GM19238 (cell line): ENCODE measurements at regions not wholly inside any gene's neighbourhood (a gene's known extent, or its start where the extent isn't known, plus 50 kb on each side); places are given as distances from the start of the nearest gene placed in this dataset.

ENCODE experiments used
- DNase-seq: peaks from one replicate; pipeline ENCODE4 v3.0.0; 2011; ENCODE audit warnings: low spot score; ENCODE audit not compliant: insufficient read length

DNA sequence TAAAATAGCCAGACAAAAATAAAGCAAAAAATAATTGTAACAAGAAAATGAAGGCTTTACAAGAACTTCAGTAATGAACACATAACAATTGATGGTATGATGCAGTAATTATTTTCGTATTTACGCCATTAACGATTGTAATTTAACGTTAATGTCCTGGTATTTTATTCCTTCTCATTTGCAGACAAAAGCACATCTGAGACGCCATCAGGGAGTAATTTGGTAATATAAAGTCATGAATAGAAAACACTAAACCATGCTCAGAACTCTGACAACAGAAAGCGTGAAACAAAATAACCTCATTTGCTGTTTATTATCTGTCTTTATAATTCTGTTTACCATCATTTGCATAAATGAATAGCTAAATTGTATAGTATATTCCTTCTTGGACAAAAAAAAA lies 336.6 kb upstream of the THRB start:
- DNase-seq, result no peak

DNA sequence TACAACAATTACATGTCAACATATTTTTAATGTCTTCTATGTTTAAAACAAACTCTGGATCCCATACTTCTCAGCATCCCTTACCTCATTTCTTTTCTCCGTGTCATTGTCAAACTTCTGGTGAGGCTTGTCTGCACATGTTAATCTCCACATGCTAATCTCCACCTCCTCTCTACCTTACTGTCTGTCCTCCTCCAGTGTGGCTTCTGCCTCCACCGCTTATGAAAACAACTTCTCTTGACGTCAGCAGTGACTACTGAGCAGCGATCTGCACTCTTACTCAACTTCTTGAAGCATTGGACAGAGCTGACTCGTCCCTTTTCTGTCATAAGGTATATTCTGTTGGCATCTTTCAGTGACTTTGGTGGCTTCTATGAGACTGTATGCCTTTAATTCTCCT lies 338.2 kb upstream of the THRB start:
- no peak for DNase-seq

DNA sequence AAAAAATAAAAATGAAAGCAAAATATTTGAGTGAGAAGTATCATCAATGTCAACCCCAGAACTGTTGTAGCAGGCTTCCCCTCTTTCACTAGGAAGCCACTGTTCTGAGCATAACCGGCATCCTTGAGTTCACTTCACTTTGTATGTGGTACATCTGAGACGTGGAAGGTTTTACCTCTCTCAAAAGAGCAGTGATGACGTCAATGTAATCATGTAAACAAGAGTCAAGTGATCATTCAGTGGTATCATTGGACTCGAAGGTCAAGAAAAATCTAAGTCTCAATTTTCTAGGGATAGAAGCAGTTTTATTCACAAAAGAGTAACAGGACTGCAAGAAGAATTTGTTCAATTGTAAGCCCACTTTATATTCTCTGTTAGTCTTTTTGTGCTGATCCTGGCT lies 339.8 kb upstream of the THRB start:
- DNase-seq, result no peak

DNA sequence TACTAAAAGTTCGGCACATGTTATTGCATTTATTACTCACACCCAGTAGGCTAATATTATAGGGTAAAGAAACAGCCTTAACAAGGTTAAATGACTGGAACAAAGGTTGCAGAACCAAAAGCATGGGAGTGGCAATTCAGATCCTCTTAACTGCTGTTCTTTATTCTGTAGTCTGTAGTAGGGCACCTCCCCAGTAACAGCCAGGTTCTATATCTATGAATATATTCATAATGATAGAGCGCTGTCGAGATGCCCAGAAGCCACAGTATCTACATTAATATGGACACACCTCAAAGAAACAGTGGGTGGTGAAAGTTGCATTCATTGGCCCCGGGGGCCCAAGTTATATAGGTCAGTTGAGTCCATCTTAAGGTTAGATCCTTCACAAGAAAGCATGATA lies 340.9 kb upstream of the THRB start:
- no peak for DNase-seq

DNA sequence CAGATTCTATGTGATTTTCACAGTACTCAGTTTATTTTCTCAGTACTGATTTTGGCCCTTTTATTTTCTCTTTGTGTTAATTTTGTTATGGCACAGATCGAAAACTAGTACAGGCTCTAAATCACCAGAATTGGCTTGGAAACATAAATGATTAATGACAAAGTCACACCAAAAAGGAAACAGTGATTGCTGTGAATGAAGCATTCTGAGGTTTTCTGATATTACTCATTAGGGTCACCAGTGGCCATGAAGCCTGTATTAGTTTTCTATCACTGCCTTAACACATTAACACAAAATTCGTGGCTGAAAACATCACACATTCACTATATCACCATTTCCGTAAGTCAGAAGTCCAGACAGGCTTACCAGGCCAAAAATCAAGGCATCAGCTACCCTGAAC lies 343.0 kb upstream of the THRB start:
- no peak for DNase-seq

DNA sequence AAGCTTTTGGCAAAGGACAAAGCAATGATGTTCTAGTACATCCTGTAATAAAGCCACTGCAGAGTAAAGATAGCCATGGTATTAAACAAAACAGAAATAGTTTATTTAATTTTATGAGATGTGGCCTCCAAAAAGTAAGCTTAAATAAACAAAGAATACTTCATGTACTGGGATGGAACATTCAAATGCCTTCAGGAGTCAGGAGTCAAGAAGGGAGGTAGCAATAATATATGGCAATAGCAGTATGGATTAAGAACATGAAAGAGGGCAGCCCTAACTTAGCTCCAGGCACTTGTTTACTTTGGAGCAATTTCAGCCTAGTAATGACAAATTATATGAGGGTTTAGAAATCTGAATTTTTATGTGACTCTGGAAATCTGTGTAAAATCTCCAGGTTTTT lies 343.9 kb upstream of the THRB start:
- no peak for DNase-seq

DNA sequence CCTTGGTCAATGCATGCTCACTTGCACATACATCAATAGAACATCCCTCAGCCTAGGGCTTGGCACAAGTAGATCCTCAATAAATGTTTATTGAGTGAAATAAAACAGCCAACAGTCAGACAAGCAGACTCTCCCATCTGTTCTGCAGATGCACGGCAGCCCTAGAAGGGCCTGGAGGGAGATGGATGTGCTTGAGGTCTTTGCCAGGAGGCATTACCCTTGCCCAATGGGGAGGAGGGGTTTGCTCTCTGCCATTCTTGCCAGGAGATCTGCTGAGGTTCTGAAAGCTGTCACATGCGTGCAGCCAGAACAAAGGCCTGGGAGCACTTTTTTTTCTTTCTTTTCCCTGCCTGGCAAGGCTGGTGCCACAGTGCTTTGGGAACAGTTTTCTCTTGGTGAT lies 349.3 kb upstream of the THRB start:
- DNase-seq, result no peak

DNA sequence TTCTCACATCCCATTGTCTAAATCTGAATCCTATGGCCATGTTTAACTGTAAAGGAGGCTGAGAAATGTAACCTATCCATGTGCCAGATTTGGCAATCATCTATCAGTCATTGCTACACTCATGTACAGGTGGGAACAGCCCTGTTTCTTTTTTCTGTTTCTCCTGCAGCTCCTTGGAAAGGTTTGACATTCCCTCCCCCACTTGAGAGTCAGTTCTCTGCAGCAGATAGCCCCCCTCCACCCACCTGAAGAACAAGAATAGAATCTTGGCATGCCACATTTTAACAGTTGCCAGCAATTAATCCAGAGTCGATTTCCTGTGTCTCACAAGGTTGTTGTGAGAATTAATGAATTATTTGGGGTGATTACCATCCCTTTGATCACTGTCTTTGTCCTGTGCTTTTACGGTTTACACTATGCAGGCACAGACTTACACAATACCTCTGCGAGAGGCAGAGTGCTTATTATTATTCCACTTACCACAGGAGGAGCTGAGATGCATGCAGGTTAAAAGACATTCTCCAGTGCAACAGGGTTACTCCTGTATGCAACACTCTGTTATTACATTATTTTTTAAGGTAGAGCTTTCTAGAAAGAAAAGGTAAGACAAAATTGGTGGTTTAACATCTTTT lies 351.0 kb upstream of the THRB start:
- no peak for DNase-seq

DNA sequence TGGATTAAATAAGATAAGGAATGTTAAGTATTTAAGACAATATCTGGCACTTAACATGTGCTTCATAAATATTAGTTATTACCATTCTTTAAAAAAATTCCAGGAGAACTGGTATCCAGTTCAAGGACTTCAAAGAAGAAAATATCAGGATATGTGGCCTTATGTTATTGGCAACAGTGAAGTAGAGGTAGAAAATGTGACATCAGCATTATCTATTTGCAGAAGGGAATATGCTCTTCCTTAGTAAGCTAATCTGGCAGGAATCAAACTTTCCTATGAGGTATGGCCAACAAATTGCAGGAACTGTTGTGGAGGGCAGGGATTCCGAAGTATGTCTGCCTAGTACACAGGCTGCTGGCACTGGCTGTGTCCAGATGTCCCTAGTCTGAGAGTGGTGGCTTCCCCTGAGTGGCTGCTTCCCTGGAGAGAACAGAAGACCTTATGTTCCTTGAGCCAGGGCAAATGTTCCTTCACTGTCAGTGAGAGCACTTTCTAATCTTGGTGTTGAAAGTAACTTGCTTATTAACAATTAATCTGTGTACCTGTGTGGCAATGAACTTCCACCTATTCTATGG lies 351.7 kb upstream of the THRB start:
- no peak for DNase-seq

DNA sequence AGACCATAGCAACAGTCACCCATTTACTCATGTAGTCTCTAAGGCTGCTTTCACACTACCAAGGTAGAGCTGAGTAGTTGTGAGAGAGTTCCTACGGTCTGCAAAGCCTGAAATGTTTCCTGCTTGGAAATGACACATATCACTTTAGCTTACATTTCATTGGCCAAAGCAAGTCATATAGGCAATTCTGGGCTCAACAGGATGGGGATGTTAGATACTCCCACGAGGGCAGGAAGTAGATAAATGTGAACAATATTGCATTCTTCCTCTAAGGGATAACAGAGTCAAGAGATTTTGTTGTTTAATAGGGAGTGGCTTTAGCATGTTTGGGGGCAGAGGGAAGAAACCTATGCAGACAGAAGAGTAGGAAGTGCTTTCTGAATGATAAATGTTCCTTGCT lies 355.6 kb upstream of the THRB start:
- no peak for DNase-seq

DNA sequence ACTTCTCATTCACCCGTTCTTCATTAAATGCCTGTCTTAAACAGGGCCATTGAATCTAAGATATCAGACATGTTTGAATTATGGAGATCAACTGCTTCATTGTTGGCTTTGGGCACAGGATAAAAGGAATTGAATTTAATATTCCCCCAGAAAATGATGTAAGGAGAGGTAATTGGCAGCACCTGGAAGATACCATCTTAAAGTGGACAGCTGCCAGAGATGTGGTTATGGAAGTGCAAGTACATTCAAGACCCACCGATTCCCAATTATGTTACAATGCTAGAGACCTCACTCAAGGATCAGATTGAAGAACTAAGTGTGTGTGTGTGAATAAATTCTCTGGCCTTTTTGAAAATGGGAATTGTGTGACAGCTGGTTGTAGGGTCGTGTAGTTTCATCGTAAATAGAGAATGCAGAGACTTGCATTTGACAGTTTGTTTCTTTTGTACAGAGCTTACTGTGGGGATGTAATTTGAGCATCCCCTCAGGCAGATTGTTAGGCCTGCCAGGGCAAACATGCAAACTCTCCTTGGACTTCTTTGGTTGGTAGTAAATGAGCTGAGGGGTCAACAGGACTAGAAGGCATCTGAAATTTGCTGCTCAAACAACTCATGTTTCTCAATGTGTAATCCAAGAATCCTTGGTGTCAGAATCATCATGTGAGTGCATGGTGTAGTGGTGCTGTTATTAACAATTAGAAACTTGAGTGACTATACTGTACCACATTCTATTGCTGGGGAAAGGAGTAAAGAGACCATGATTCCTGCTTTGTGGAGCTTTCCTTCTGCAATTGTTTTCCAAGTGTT lies 359.2 kb upstream of the THRB start:
- no peak for DNase-seq

DNA sequence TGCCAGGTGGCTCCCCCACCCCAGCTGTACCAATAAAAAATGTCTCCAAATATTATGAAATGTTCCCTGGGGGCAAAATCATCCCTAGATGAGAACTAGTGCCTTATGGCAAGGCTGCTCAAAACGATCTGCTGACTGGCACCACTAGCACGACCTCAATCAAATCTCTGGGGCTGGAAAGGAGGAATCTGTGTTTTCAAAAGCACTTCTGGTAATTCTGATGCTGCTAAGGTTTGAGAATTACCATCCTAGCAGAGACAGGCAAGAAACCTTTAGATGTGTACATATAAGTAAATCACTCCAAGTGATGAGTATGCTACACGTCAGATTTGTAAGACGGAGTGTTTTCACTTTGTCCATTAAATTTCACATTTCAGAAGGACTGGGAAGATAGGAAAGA lies 360.1 kb upstream of the THRB start:
- DNase-seq, result no peak

DNA sequence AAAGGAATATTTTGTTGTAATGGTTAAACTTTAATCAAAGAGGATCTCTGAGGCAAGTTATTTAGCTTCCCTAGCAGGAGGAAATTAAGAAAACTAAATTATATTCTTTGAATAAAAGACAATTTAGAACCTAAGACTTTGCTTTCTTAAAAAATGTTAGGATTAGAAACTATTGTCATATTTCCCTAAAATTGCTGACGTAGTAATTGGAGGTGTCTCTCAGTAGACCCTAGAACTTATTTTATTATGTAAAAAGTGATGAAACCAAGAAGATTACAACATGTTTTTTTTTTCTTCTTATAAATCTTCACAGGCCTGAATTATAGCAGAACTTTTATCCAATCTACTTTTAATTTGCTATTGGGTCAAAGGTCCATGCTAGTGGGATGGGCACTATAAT lies 363.3 kb upstream of the THRB start:
- DNase-seq, result no peak

DNA sequence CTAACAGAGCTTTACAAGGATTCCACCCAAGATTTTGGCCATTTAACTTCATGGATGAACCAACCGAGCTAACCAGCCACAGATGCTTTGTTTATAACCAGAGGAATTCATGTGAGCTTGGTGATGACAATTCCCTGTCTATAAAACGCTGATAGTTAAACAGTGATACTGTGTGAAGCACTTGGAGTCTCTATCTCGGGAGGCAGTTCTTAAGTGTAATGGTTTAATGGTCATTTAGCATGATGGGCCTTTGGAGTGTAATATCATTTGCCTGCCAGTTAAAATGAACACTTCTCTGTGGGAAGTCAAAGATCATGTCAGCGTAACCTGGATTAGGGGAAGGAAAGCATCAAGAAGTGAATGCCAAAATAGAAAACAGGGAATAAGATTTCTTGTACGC lies 368.6 kb upstream of the THRB start:
- DNase-seq, result no peak

DNA sequence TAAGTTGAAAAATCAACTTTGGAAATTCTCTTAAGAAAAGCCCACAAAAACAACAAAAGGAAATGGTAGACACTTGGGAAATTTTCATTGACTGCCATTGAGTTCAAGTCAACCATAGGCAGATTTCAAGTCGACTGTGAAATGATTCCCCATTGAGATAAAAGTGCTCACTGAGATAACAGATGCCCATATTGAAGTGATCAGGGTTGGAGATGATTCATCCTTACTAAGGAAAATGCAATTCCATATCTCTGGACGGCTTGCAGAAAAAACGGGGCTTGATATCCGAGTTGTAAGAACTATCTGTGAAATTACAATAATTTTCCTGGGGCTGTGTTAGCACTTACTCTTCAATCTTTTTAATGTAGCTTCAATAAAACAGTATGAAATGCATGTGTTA lies 373.1 kb upstream of the THRB start:
- DNase-seq, result no peak

DNA sequence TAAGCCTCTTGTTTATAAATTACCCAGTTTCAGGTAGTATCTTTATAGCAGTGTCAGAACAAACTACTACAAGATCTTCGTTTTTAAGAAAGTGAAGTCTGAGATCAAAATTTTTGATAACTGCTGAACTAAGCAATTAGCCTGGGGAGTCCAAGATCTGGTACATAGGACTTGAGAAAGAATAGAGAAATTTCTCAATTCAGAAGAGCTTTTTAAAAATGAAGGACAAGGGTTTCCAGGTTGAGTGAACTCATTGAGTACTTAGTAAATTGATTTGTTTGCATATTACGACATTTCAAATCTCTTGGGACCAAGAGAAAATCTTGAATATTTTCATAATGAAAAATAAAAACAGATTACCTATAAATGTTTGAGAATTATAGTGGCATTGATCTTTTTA lies 386.6 kb upstream of the THRB start:
- no peak for DNase-seq

DNA sequence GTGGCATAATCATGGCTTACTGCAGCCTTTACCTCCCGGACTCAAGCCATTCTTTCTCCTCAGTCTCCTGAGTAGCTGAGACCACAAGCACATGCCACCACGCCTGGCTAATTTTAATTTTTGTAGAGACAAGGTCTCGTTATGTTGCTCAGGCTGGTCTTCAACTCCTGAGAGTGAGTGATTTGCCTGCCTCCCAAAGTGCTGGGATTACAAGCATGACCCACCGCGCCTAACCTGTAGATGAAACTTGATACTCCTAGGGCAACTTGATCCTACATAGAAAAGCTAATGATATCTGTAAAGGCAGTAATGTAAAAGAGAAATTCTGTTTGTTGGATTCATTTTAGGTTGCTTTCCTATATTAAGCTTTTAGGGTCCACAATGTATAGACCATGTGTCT lies 391.9 kb upstream of the THRB start:
- DNase-seq, result no peak

DNA sequence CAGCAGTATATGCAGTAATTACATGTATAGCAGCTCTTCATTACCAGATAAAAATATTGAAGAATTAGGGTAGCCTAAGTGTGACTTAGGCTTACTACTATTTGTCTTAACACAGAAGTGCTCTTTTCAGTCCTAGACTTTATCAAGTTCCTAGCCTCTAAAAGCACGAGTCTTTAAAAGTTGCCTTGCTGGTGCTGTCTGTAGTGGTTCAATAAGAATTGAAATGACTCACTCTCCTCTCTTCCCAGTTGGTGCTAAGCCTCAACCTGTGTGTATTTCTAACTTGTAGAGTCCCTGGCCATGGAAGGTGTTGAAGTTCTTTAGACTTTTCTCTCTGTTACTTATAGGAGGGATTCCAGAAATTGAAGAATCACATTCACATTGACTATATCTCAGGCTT lies 395.4 kb upstream of the THRB start:
- DNase-seq, result no peak

DNA sequence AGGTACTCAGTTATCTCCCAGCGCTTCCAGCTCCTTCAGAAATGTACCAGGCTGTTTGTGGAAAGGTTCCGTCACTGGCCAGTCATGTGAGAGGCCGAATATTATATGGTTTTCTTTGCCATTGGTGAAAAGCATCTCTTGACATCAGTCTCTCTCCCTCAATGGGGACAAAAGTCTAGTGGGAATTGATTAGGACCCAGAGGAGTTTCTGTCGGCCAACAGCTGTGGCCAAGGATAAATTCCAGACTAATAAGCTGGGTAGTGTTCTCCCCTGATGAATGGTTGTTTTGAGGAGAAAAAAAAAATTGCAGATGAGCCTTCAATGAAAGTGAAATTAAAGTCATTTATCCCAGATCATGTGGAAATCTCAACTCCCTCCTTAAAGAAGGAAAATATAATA lies 404.7 kb upstream of the THRB start:
- DNase-seq, result no peak

DNA sequence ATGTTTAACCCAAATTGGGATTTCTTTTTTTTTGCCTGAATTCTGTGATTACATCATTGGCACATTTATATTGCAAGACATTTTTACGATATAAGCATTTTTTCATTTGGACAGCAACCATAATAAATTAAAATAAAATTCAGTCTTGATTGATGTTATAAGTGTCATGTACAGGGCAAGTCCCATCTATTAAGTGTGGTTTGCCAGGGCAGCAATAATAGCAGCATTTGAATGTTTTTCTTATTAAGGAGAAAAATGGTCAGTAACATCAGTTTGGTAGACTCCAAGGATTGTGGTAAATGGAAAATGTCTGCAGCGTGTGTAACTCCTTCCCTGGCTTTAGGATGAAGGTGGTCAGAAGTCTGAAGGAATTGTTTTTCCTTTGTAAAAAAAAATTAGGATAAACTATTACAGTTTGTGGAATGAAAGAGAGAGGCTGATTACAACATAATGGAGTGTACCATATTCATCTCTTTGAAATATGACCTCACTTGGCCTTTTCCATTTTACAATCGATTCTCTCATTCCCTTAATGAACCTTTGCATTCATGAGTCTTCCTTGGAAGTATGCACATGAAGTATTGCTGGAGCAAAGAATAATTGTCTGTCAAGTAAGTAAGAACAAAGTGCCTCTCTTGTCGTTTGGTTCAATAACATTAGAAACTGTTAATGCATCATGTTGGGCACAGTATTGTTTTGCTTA lies 405.4 kb upstream of the THRB start:
- no peak for DNase-seq

DNA sequence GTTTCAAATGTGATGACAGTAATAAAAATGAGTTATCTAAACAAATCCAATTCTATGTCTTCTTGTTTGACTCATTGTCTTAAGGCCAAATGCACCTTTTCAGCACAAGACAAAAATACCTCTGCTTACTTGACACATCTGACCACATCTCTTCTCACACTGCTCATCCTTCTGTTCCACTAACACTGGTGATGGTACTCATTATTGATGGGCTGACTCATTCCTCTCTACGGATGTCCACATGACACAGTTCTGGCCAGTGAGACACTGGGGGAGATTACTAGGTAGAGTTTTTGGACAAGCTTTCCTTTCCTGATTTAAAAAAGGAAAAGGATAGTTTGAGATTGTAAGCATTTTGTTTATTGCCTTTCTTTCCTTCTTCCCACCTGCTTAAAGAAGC lies 410.6 kb upstream of the THRB start:
- DNase-seq, result no peak

DNA sequence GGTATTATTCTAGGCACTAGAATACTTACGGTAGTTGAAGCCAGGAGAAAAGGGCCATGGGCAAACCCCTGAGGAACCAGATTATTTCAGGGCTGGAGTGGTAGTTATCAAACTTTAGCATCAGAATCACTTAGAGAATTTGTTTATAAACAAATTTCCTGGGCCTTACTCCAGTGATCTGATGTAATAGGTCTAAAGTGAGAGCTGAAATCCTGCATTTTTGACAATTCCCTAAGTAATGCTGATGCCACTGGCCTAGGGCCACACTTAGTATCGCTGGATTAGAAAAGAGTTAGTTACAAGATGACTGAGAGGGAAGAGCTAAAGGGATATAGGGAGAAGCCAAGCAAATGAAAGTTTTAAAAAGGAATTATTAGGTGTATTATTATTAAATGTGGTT lies 412.5 kb upstream of the THRB start:
- DNase-seq, result no peak
